H9 (cell line): ENCODE measurements at regions not wholly inside any gene's neighbourhood (a gene's known extent, or its start where the extent isn't known, plus 50 kb on each side); places are given as distances from the start of the nearest gene placed in this dataset.

ENCODE experiments used
- DNase-seq: peaks from one replicate; pipeline ENCODE4 v3.0.0-alpha.2; 2017
- H2AFZ ChIP-seq: one replicate; pipeline ENCODE4 v1.6.1; 2013; ENCODE audit warnings: mild to moderate bottlenecking, low read length, control low read depth, moderate library complexity
- H2AK5ac ChIP-seq: 2 replicates; pipeline ENCODE4 v1.6.1; 2013; ENCODE audit warnings: low read length, control low read depth, mixed read lengths; ENCODE audit not compliant: insufficient read length
- H2BK120ac ChIP-seq: one replicate; pipeline ENCODE4 v1.6.1; 2013; ENCODE audit warnings: low read depth, mild to moderate bottlenecking, low read length, control low read depth, inconsistent platforms; ENCODE audit not compliant: poor library complexity, severe bottlenecking
- H2BK12ac ChIP-seq: 2 replicates; pipeline ENCODE4 v1.6.1; 2013; ENCODE audit warnings: low read length, control low read depth, mixed read lengths, low read depth; ENCODE audit not compliant: insufficient read length
- H2BK15ac ChIP-seq: 2 replicates; pipeline ENCODE4 v1.6.1; 2013; ENCODE audit warnings: low read depth, low read length, control low read depth
- H2BK20ac ChIP-seq: one replicate; pipeline ENCODE4 v1.6.1; 2013; ENCODE audit warnings: low read depth, mild to moderate bottlenecking, low read length, control low read depth, inconsistent platforms; ENCODE audit not compliant: poor library complexity, severe bottlenecking
- H2BK5ac ChIP-seq: 2 replicates; pipeline ENCODE4 v1.6.1; 2013; ENCODE audit warnings: low read length, control low read depth, mixed read lengths; ENCODE audit not compliant: insufficient read length
- H3K14ac ChIP-seq: 2 replicates; pipeline ENCODE4 v1.6.1; 2013; ENCODE audit warnings: low read length, control low read depth; ENCODE audit not compliant: insufficient read depth
- H3K18ac ChIP-seq: 2 replicates; pipeline ENCODE4 v1.6.1; 2013; ENCODE audit warnings: low read depth, mild to moderate bottlenecking, mixed read lengths, low read length, control low read depth; ENCODE audit not compliant: insufficient read length
- H3K23ac ChIP-seq: 2 replicates; pipeline ENCODE4 v1.6.1; 2013; ENCODE audit warnings: low read length, control low read depth, mixed read lengths, low read depth; ENCODE audit not compliant: insufficient read length
- H3K23me2 ChIP-seq: 2 replicates; pipeline ENCODE4 v1.6.1; 2013; ENCODE audit warnings: low read depth, mild to moderate bottlenecking, mixed read lengths, low read length, control low read depth; ENCODE audit not compliant: insufficient read length, poor library complexity, severe bottlenecking
- H3K27ac ChIP-seq: 2 replicates; pipeline ENCODE4 v1.5.1; 2013; ENCODE audit warnings: low read length, control low read depth, mixed read lengths, low read depth; ENCODE audit not compliant: insufficient read length
- H3K27me3 ChIP-seq: 2 replicates; pipeline ENCODE4 v1.6.1; 2013; ENCODE audit warnings: low read length, control low read depth, inconsistent platforms; ENCODE audit not compliant: insufficient read depth
- H3K4ac ChIP-seq: 2 replicates; pipeline ENCODE4 v1.6.1; 2013; ENCODE audit warnings: low read depth, mild to moderate bottlenecking, control low read depth, inconsistent platforms, low read length, moderate library complexity
- H3K4me1 ChIP-seq: 2 replicates; pipeline ENCODE4 v1.6.1; 2013; ENCODE audit warnings: low read length, control low read depth, inconsistent platforms; ENCODE audit not compliant: insufficient read depth
- H3K4me2 ChIP-seq: 2 replicates; pipeline ENCODE4 v1.6.1; 2013; ENCODE audit warnings: low read length, control low read depth, mixed read lengths; ENCODE audit not compliant: insufficient read length, insufficient read depth
- H3K56ac ChIP-seq: 2 replicates; pipeline ENCODE4 v1.6.1; 2013; ENCODE audit warnings: low read depth, mild to moderate bottlenecking, mixed read lengths, low read length, control low read depth; ENCODE audit not compliant: insufficient read length
- H3K79me1 ChIP-seq: 2 replicates; pipeline ENCODE4 v1.6.1; 2013; ENCODE audit warnings: low read depth, mild to moderate bottlenecking, moderate library complexity, low read length, control low read depth, inconsistent platforms; ENCODE audit not compliant: insufficient read depth, poor library complexity, severe bottlenecking
- H3K79me2 ChIP-seq: 2 replicates; pipeline ENCODE4 v1.6.1; 2013; ENCODE audit warnings: low read length, control low read depth, inconsistent platforms; ENCODE audit not compliant: insufficient read depth
- H3K9ac ChIP-seq: 2 replicates; pipeline ENCODE4 v1.6.1; 2013; ENCODE audit warnings: low read length, control low read depth, mixed read lengths; ENCODE audit not compliant: insufficient read length; ENCODE audit errors: extremely low read depth
- H3K9me3 ChIP-seq: one replicate; pipeline ENCODE4 v1.6.1; 2013; ENCODE audit warnings: low read depth, low read length, inconsistent platforms; ENCODE audit not compliant: control insufficient read depth
- H3T11ph ChIP-seq: one replicate; pipeline ENCODE4 v1.6.1; 2013; ENCODE audit warnings: mild to moderate bottlenecking, low read length, control low read depth, inconsistent platforms
- H4K20me1 ChIP-seq: one replicate; pipeline ENCODE4 v1.6.1; 2013; ENCODE audit not compliant: control insufficient read depth, insufficient read length, insufficient read depth
- H4K5ac ChIP-seq: 2 replicates; pipeline ENCODE4 v1.6.1; 2013; ENCODE audit warnings: low read depth, mild to moderate bottlenecking, mixed read lengths, low read length, control low read depth; ENCODE audit not compliant: insufficient read length
- H4K8ac ChIP-seq: replicated peaks from 2 replicates; pipeline ENCODE4 v1.6.1; 2013; ENCODE audit warnings: low read length, control low read depth, mixed read lengths, low read depth; ENCODE audit not compliant: insufficient read length
- H4K91ac ChIP-seq: 2 replicates; pipeline ENCODE4 v1.6.1; 2013; ENCODE audit warnings: low read depth, mild to moderate bottlenecking, moderate library complexity, mixed read lengths, low read length, control low read depth; ENCODE audit not compliant: insufficient read length
- H3K27ac Mint-ChIP-seq, 3 experiments: 2 replicates in 2 of 3; 3 replicates in 1 of 3; pipeline ENCODE4 v1.8.0; 2020 to 2021; ENCODE audit warnings: mixed read lengths in 3 of 3, mild to moderate bottlenecking in 1 of 3, moderate library complexity in 1 of 3
- H3K27me3 Mint-ChIP-seq: 2 replicates; pipeline ENCODE4 v1.8.0; 2021; ENCODE audit warnings: low read depth, mild to moderate bottlenecking, moderate library complexity, mixed read lengths
- H3K36me3 Mint-ChIP-seq, 3 experiments: 2 replicates in 2 of 3; 3 replicates in 1 of 3; pipeline ENCODE4 v1.8.0; 2020 to 2021; ENCODE audit warnings: low read depth in 3 of 3, mixed read lengths in 3 of 3; ENCODE audit not compliant: insufficient read depth in 1 of 3
- H3K4me1 Mint-ChIP-seq, 2 experiments: 2 replicates each; pipeline ENCODE4 v1.8.0; 2020; ENCODE audit warnings: mixed read lengths in 2 of 2
- H3K4me3 Mint-ChIP-seq, 2 experiments: 2 replicates in 1 of 2; 3 replicates in 1 of 2; pipeline ENCODE4 v1.8.0; 2020 to 2021; ENCODE audit warnings: mild to moderate bottlenecking in 2 of 2, mixed read lengths in 2 of 2, moderate library complexity in 1 of 2
- H3K9me3 Mint-ChIP-seq, 2 experiments: 2 replicates in 1 of 2; 3 replicates in 1 of 2; pipeline ENCODE4 v1.8.0; 2020; ENCODE audit warnings: mild to moderate bottlenecking in 2 of 2, mixed read lengths in 2 of 2, moderate library complexity in 1 of 2
- CTCF ChIP-seq: fragments of 200-600 bp; sonication (generic); conservative IDR thresholded peaks from 3 replicates; pipeline ENCODE4 v1.8.0; 2021; ENCODE audit warnings: antibody characterized with exemption, mild to moderate bottlenecking
- WGBS: extraction: QIAGEN DNeasy Blood & Tissue Kit; methylation state at CpG from one replicate; pipeline ENCODE4 v1.1.7; 2013; ENCODE audit warnings: missing lambda C conversion rate, low lambda C conversion rate, mixed read lengths; ENCODE audit not compliant: insufficient read length; ENCODE audit errors: extremely low coverage; 5-methylcytosine and 5-hydroxymethylcytosine counted together

GRCh38 chr19:30105316-30105715 is 163.3 kb downstream of the URI1 start:
- Histone ChIP-seq H3K23me2 (no peaks in the 10 kb centered on the region), H4K20me1 (no peaks in the 10 kb centered on the region), H4K91ac (no peak overlapping the region), H2BK15ac (no peak overlapping the region), H2BK120ac (no peak overlapping the region), H3K23ac (no peak overlapping the region), H3K79me2 (no peaks in the 10 kb centered on the region), H3K18ac (no peak overlapping the region), H2BK5ac (no peak overlapping the region), H3K56ac (no peak overlapping the region), H3K4ac (no peak overlapping the region), H3K79me1 (no peaks in the 10 kb centered on the region), H3K14ac (no peak overlapping the region), H2BK12ac (no peak overlapping the region), H3K9ac (no peak overlapping the region), H3K27me3 (no peaks in the 10 kb centered on the region), H2BK20ac (no peak overlapping the region), H3T11ph (no peak overlapping the region), H3K4me2 (no peak overlapping the region), H3K27ac (no peak overlapping the region), H3K4me1 (no peaks in the 10 kb centered on the region), H2AK5ac (no peak overlapping the region), H2AFZ (no peak overlapping the region), H3K9me3 (no peaks in the 10 kb centered on the region), H4K8ac (no peak overlapping the region), H4K5ac (no peak overlapping the region)
- Mint-ChIP-seq H3K9me3 (peaks cover 6 to 8% of the 10 kb centered on the region in 2 experiments; a peak in 4 of 5 replicates), H3K4me3 (no peak overlapping the region), H3K4me1 (peaks cover 0 to 4% of the 10 kb centered on the region in 2 experiments; a peak in 1 of 4 replicates), H3K27ac (no peak overlapping the region), H3K36me3 (peaks cover 0 to 9% (median 2%) of the 10 kb centered on the region in 3 experiments; a peak in 4 of 7 replicates), H3K27me3 (peaks cover 3% of the 10 kb centered on the region; the same call in 1 of the 2 replicates)
- TF ChIP-seq CTCF = no peak
- DNase-seq = no peak
- WGBS = no CpG with 5 or more reads among the region's 8 CpGs
